GM23248 (cell line): ENCODE measurements at regions not wholly inside any gene's neighbourhood (a gene's known extent, or its start where the extent isn't known, plus 50 kb on each side); places are given as distances from the start of the nearest gene placed in this dataset.

ENCODE experiments used
- EZH2 ChIP-seq: fragments of 200-600 bp; sonication (generic); IDR thresholded peaks from 2 replicates; pipeline ENCODE4 v1.6.1; 2018; ENCODE audit warnings: antibody characterized with exemption, mild to moderate bottlenecking; ENCODE audit not compliant: insufficient read depth, poor library complexity, severe bottlenecking
- EZH2phosphoT487 ChIP-seq: fragments of 200-600 bp; sonication (generic); IDR thresholded peaks from 2 replicates; pipeline ENCODE4 v1.6.1; 2018; ENCODE audit warnings: antibody characterized with exemption, moderate library complexity, mild to moderate bottlenecking, low read depth; ENCODE audit not compliant: insufficient read depth

DNA sequence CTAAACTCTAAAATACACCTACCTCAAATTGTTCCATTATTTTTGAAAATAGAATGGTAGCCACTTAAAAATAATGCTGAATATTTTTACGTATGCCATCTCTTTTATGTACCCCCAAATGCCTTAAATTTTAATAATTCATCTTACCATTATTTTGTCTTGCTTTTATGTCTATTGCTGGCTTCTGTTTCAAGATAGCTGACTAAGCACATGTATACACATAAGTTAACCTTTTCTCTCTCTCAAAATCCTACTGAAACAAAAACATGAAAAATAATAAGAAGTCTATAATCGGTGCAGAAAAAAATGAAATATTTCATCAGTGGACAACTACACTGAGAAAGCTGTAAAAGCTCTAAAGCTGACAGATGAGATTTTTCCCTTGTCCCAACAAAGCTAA is 652.0 kb upstream of the ZNF608 start:
- TF ChIP-seq EZH2phosphoT487 (no peak), EZH2 (no peak)
